Erythroblast (primary cell): ENCODE measurements at regions not wholly inside any gene's neighbourhood (a gene's known extent, or its start where the extent isn't known, plus 50 kb on each side); places are given as distances from the start of the nearest gene placed in this dataset.

Experiments used
- GATA1 ChIP-seq: IDR thresholded peaks from 2 replicates; pipeline ENCODE4 v1.6.1; 2011; ENCODE audit warnings: low read depth, mild to moderate bottlenecking, control low read depth, low read length, moderate library complexity
- POLR2A ChIP-seq: IDR thresholded peaks from 2 replicates; pipeline ENCODE4 v1.6.1; 2011; ENCODE audit warnings: mild to moderate bottlenecking, low read length

DNA sequence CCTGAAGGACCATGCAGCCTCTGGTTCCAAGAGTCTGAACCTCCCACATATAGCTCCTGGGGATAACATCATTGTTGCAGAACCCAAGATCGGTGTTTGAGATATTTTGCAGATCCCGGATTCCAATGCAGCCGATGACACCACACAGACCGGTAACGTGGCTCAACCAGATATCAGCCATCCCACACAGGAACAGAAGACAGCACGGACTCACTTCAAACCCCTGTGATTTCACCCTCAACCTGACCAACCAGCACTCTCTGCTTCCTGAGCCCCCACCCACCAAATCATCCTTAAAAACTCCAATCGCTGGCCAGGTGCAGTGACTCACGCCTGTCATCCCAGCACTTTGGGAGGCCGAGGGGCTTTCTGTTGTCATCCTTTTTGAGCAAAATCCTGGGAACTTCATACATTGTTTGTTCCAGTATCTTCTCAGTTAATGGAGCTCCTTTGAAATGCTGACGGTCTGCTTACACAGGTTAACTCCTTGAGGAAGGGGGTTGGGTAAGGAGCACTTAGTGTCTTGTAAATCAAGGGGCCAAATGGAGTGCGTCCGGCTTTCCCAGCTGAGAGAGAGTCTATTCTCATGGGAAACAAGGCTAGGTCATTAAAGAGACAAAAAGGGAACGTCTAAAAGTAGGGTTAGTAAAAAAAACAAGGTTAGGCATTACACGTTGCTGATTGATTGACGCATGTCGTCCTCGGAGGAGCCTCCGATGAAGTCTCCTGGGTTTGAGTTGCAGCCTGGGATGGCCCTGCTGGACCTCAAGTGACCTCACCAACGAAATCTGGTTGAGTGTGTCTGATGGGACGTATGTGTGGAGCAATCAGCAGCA lies 230.4 kb downstream of the CRLF2 start:
- TF ChIP-seq POLR2A (no peak), GATA1 (no peak)
